Bronchial epithelial cell (primary cell): ENCODE measurements at regions not wholly inside any gene's neighbourhood (a gene's known extent, or its start where the extent isn't known, plus 50 kb on each side); places are given as distances from the start of the nearest gene placed in this dataset.

Source experiments
- DNase-seq: peaks from one replicate; pipeline ENCODE4 v3.0.0-alpha.2; 2010; ENCODE audit warnings: low read depth
- FAIRE-seq: peaks from 2 replicates; lab custom pipeline; 2011; peaks lifted over from hg19 to GRCh38; lab: Jason Lieb, UNC
- H3K27me3 ChIP-seq: 2 replicates; pipeline ENCODE4 v1.5.1; 2011; ENCODE audit warnings: low read length; ENCODE audit not compliant: control insufficient read depth, insufficient read depth
- H3K36me3 ChIP-seq: 2 replicates; pipeline ENCODE4 v1.5.1; 2011; ENCODE audit warnings: low read length; ENCODE audit not compliant: control insufficient read depth, insufficient read depth
- H3K4me3 ChIP-seq: 2 replicates; pipeline ENCODE4 v1.5.1; 2011; ENCODE audit warnings: mild to moderate bottlenecking, low read depth, low read length, control low read depth
- TF ChIP-seq, protein P1 (sequence below): IDR thresholded peaks from 2 replicates; pipeline ENCODE4 v1.5.1; 2011; ENCODE audit warnings: mild to moderate bottlenecking, moderate library complexity, low read length, control low read depth, inconsistent platforms; ENCODE audit not compliant: insufficient read depth, severe bottlenecking

DNA sequence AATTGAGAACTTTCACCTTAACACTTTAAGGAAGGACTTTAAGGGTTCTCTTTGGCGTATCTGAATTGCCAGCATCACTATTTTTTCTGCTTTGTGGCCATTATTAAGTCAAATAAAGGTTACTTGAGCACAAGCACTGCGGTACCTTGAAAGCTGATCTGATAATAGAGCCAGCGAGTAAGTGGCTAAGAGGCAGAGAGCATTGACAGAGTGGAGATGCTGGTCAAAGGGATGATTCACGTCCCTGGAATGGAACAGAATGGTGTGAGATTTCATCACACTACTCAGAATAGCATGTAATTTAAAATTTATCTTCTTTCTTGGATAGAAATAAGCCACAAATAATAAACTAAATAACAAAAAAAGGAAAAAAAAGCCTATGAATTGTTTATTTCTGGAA lies 57.1 kb upstream of the NPFFR2 start:
- Histone ChIP-seq H3K36me3 (no peaks in the 10 kb centered on the region), H3K27me3 (no peaks in the 10 kb centered on the region), H3K4me3 (no peak overlapping the region)
- FAIRE-seq = no peak
- peak; percentile 75 for DNase-seq
- TF ChIP-seq, protein P1, sequence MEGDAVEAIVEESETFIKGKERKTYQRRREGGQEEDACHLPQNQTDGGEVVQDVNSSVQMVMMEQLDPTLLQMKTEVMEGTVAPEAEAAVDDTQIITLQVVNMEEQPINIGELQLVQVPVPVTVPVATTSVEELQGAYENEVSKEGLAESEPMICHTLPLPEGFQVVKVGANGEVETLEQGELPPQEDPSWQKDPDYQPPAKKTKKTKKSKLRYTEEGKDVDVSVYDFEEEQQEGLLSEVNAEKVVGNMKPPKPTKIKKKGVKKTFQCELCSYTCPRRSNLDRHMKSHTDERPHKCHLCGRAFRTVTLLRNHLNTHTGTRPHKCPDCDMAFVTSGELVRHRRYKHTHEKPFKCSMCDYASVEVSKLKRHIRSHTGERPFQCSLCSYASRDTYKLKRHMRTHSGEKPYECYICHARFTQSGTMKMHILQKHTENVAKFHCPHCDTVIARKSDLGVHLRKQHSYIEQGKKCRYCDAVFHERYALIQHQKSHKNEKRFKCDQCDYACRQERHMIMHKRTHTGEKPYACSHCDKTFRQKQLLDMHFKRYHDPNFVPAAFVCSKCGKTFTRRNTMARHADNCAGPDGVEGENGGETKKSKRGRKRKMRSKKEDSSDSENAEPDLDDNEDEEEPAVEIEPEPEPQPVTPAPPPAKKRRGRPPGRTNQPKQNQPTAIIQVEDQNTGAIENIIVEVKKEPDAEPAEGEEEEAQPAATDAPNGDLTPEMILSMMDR = no peak

- DNase-seq = no peak
- H3K4me3 ChIP-seq = no peak overlapping the region
- no peaks in the 10 kb centered on the region for H3K36me3 ChIP-seq
- no peak for FAIRE-seq
- H3K27me3 ChIP-seq = no peaks in the 10 kb centered on the region
- TF ChIP-seq, protein P1 = no peak
These were observed 55.3 kb upstream of the NPFFR2 start for GRCh38 chr4:71976523-71976922.

GRCh38 chr4:71978210-71978835 lies 53.5 kb upstream of the NPFFR2 start:
- H3K36me3 ChIP-seq = no peaks in the 10 kb centered on the region
- TF ChIP-seq, protein P1 = no peak
- no peaks in the 10 kb centered on the region for H3K27me3 ChIP-seq
- DNase-seq = no peak
- FAIRE-seq = no peak
- no peak overlapping the region for H3K4me3 ChIP-seq

- no peaks in the 10 kb centered on the region for H3K27me3 ChIP-seq
- FAIRE-seq = no peak
- no peak for DNase-seq
- TF ChIP-seq, protein P1 = no peak
- H3K36me3 ChIP-seq = no peaks in the 10 kb centered on the region
- H3K4me3 ChIP-seq = no peak overlapping the region
These were observed 50.8 kb upstream of the NPFFR2 start for GRCh38 chr4:71980976-71981375.
